ENCODE measurements at regions not wholly inside any gene's neighbourhood (a gene's known extent, or its start where the extent isn't known, plus 50 kb on each side); places are given as distances from the start of the nearest gene placed in this dataset.

- H3K9ac ChIP-seq (ENCODE audit: control insufficient read depth, extremely low read depth, insufficient read depth, low read length), result no peak overlapping the region
- H3K9me1 ChIP-seq (ENCODE audit: control insufficient read depth, extremely low read depth, insufficient read depth, low read length), result no peaks in the 10 kb centered on the region
- no peaks in the 10 kb centered on the region for H3K9me3 ChIP-seq (ENCODE audit: control insufficient read depth, low read depth, low read length)
- FAIRE-seq (peak; percentile 85), DNase-seq (ENCODE audit: low read depth, low spot score) (peak; percentile 26)
- peak in 2 of 3 experiments; percentile 35 to 59 for TF ChIP-seq CTCF (optimal IDR thresholded peaks at IDR 0.05 in 1 of 3, IDR thresholded peaks at IDR 0.05 in 1 of 3, conservative IDR thresholded peaks at IDR 0.05 in 1 of 3; ENCODE audit: extremely low read depth in 1 of 3, insufficient read depth in 2 of 3, low read length in 3 of 3)
- TF ChIP-seq EZH2 (IDR thresholded peaks at IDR 0.05; ENCODE audit: low read length), result no peak
- H3K79me2 ChIP-seq (ENCODE audit: control insufficient read depth, insufficient read depth, low read length), result no peaks in the 10 kb centered on the region
- no peaks in the 10 kb centered on the region for H3K27me3 ChIP-seq (ENCODE audit: control insufficient read depth, extremely low read depth, insufficient read depth, low read length)
- no peak overlapping the region for H3K4me3 ChIP-seq (ENCODE audit: control insufficient read depth in 2 of 3, extremely low read depth in 1 of 3, insufficient read depth in 2 of 3, low read depth in 1 of 3, low read length in 3 of 3)
- no peaks in the 10 kb centered on the region for H3K36me3 ChIP-seq (ENCODE audit: control insufficient read depth in 2 of 2, extremely low read depth in 1 of 2, insufficient read depth in 2 of 2, low read length in 2 of 2)
- H3K27ac ChIP-seq (ENCODE audit: control insufficient read depth, insufficient read depth, low read length), result no peak overlapping the region
- peaks cover 19% of the 10 kb centered on the region for H3K4me1 ChIP-seq (ENCODE audit: control insufficient read depth, extremely low read depth, insufficient read depth, low read length)
- dilution Hi-C loops (cut with MboI; ENCODE audit: extremely low pct_ligation_motif_present, low sequenced_read_pairs), result no loop called here
- no peak overlapping the region for H3K4me2 ChIP-seq (ENCODE audit: control insufficient read depth, extremely low read depth, insufficient read depth, low read depth, low read length)
- H4K20me1 ChIP-seq (ENCODE audit: control insufficient read depth, extremely low read depth, insufficient read depth, low read length), result no peaks in the 10 kb centered on the region
- no peak overlapping the region for H2AFZ ChIP-seq (ENCODE audit: control insufficient read depth, low read length)
These were observed 151.5 kb upstream of the FAM3C start for GRCh38 chr7:121547544-121548092.

GRCh38 chr7:121546632-121547543 is 150.8 kb upstream of the FAM3C start:
- no peak for DNase-seq (ENCODE audit: low read depth, low spot score)
- H3K9me3 ChIP-seq (ENCODE audit: control insufficient read depth, low read depth, low read length), result no peaks in the 10 kb centered on the region
- peaks cover 19% of the 10 kb centered on the region for H3K4me1 ChIP-seq (ENCODE audit: control insufficient read depth, extremely low read depth, insufficient read depth, low read length)
- H3K4me3 ChIP-seq (ENCODE audit: control insufficient read depth in 2 of 3, extremely low read depth in 1 of 3, insufficient read depth in 2 of 3, low read depth in 1 of 3, low read length in 3 of 3), result no peak overlapping the region
- H3K27ac ChIP-seq (ENCODE audit: control insufficient read depth, insufficient read depth, low read length), result no peak overlapping the region
- H3K9ac ChIP-seq (ENCODE audit: control insufficient read depth, extremely low read depth, insufficient read depth, low read length), result no peak overlapping the region
- dilution Hi-C loops (cut with MboI; ENCODE audit: extremely low pct_ligation_motif_present, low sequenced_read_pairs), result no loop called here
- no peaks in the 10 kb centered on the region for H3K36me3 ChIP-seq (ENCODE audit: control insufficient read depth in 2 of 2, extremely low read depth in 1 of 2, insufficient read depth in 2 of 2, low read length in 2 of 2)
- no peak overlapping the region for H3K4me2 ChIP-seq (ENCODE audit: control insufficient read depth, extremely low read depth, insufficient read depth, low read depth, low read length)
- H3K9me1 ChIP-seq (ENCODE audit: control insufficient read depth, extremely low read depth, insufficient read depth, low read length), result no peaks in the 10 kb centered on the region
- no peaks in the 10 kb centered on the region for H3K27me3 ChIP-seq (ENCODE audit: control insufficient read depth, extremely low read depth, insufficient read depth, low read length)
- no peaks in the 10 kb centered on the region for H3K79me2 ChIP-seq (ENCODE audit: control insufficient read depth, insufficient read depth, low read length)
- H2AFZ ChIP-seq (ENCODE audit: control insufficient read depth, low read length), result no peak overlapping the region
- no peaks in the 10 kb centered on the region for H4K20me1 ChIP-seq (ENCODE audit: control insufficient read depth, extremely low read depth, insufficient read depth, low read length)
- TF ChIP-seq CTCF (optimal IDR thresholded peaks at IDR 0.05 in 1 of 3, IDR thresholded peaks at IDR 0.05 in 1 of 3, conservative IDR thresholded peaks at IDR 0.05 in 1 of 3; ENCODE audit: extremely low read depth in 1 of 3, insufficient read depth in 2 of 3, low read length in 3 of 3) (no peak), EZH2 (IDR thresholded peaks at IDR 0.05; ENCODE audit: low read length) (no peak)
- FAIRE-seq, result no peak

Data from keratinocyte (primary cell).